IMR-90 (cell line): ENCODE measurements at regions not wholly inside any gene's neighbourhood (a gene's known extent, or its start where the extent isn't known, plus 50 kb on each side); places are given as distances from the start of the nearest gene placed in this dataset.

Experiments
- ATAC-seq: fragments of 200-7000 bp; cut with Tn5 transposase; 2 replicates; pipeline ENCODE4 v1.9.1; 2020; ENCODE audit warnings: low read depth, mild to moderate bottlenecking, moderate library complexity
- BruUV-seq: library from RNA; stranded (reverse); fragments of 400-500 nt; replicated peaks from 2 replicates; lab custom pipeline; 2021; lab: Mats Ljungman, UMichigan
- CTCF ChIA-PET: fragments of 300-600 bp; formaldehyde crosslinking; extraction: SDS; loops from one replicate; lab custom pipeline; 2021; ENCODE audit warnings: antibody characterized with exemption; lab: Yijun Ruan, JAX
- POLR2A ChIA-PET: fragments of 300-600 bp; sonication (Branson Sonifier 250); formaldehyde crosslinking; loops from one replicate; lab custom pipeline; 2022; ENCODE audit warnings: antibody characterized with exemption; ENCODE audit not compliant: unreplicated experiment; lab: Charles Lee
- DNase-seq: peaks from one replicate; pipeline ENCODE4 v3.0.0; 2013
- H2AFZ ChIP-seq: replicated peaks from 2 replicates; pipeline ENCODE3; 2013; ENCODE audit warnings: low read length, mild to moderate bottlenecking; ENCODE audit not compliant: poor library complexity
- H2AK5ac ChIP-seq: 2 replicates; pipeline ENCODE4 v1.6.1; 2013; ENCODE audit warnings: low read depth, low read length, inconsistent platforms
- H2AK9ac ChIP-seq: replicated peaks from 2 replicates; pipeline ENCODE3; 2013; ENCODE audit warnings: mild to moderate bottlenecking, low read depth, low read length, moderate library complexity; ENCODE audit not compliant: poor library complexity
- H2BK120ac ChIP-seq: 2 replicates; pipeline ENCODE4 v1.6.1; 2013; ENCODE audit warnings: low read depth, low read length, inconsistent platforms
- H2BK15ac ChIP-seq: 3 replicates; pipeline ENCODE4 v1.6.1; 2013; ENCODE audit warnings: low read depth, low read length, inconsistent platforms
- H2BK20ac ChIP-seq: 2 replicates; pipeline ENCODE4 v1.6.1; 2013; ENCODE audit warnings: low read depth, mild to moderate bottlenecking, inconsistent platforms, low read length, moderate library complexity
- H2BK5ac ChIP-seq: 2 replicates; pipeline ENCODE4 v1.6.1; 2013; ENCODE audit warnings: mild to moderate bottlenecking, low read depth, low read length, inconsistent platforms; ENCODE audit not compliant: poor library complexity, severe bottlenecking
- H3K14ac ChIP-seq: replicated peaks from 2 replicates; pipeline ENCODE4 v1.6.1; 2013; ENCODE audit warnings: low read depth, low read length, inconsistent platforms
- H3K18ac ChIP-seq: 2 replicates; pipeline ENCODE4 v1.6.1; 2013; ENCODE audit warnings: low read depth, low read length, control low read depth
- H3K23ac ChIP-seq: 2 replicates; pipeline ENCODE4 v1.6.1; 2013; ENCODE audit warnings: low read depth, low read length, inconsistent platforms
- H3K27ac ChIP-seq: 2 replicates; pipeline ENCODE4 v1.5.1; 2013; ENCODE audit warnings: mild to moderate bottlenecking, control low read depth, low read length; ENCODE audit not compliant: insufficient read depth
- H3K27me3 ChIP-seq: 2 replicates; pipeline ENCODE4 v1.6.1; 2013; ENCODE audit warnings: low read length; ENCODE audit not compliant: control insufficient read depth, insufficient read depth
- H3K36me3 ChIP-seq: 2 replicates; pipeline ENCODE4 v1.6.1; 2013; ENCODE audit warnings: low read length, mixed read lengths; ENCODE audit not compliant: control insufficient read depth, insufficient read depth
- H3K4ac ChIP-seq: 2 replicates; pipeline ENCODE4 v1.6.1; 2013; ENCODE audit warnings: low read depth, low read length, inconsistent platforms
- H3K4me1 ChIP-seq: 2 replicates; pipeline ENCODE4 v1.6.1; 2013; ENCODE audit warnings: low read length, mixed read lengths; ENCODE audit not compliant: control insufficient read depth, insufficient read depth
- H3K4me2 ChIP-seq: 2 replicates; pipeline ENCODE4 v1.6.1; 2013; ENCODE audit warnings: low read depth, mild to moderate bottlenecking, control low read depth, low read length, moderate library complexity
- H3K4me3 ChIP-seq: 2 replicates; pipeline ENCODE4 v1.5.1; 2013; ENCODE audit warnings: low read depth, mild to moderate bottlenecking, control low read depth, low read length, moderate library complexity; ENCODE audit not compliant: insufficient read depth
- H3K56ac ChIP-seq: 2 replicates; pipeline ENCODE4 v1.6.1; 2013; ENCODE audit warnings: low read length, inconsistent platforms; ENCODE audit not compliant: insufficient read depth; ENCODE audit errors: extremely low read depth
- H3K79me1 ChIP-seq, 2 experiments: 2 replicates each; pipeline ENCODE4 v1.6.1; 2013; ENCODE audit warnings: low read length in 2 of 2, inconsistent platforms in 1 of 2, low read depth in 1 of 2
- H3K9ac ChIP-seq: 2 replicates; pipeline ENCODE4 v1.6.1; 2013; ENCODE audit warnings: low read depth, low read length, control low read depth
- H3K9me1 ChIP-seq: 2 replicates; pipeline ENCODE4 v1.6.1; 2013; ENCODE audit warnings: low read length, inconsistent platforms; ENCODE audit not compliant: insufficient read depth
- H3K9me3 ChIP-seq: 2 replicates; pipeline ENCODE4 v1.6.1; 2013; ENCODE audit warnings: low read length; ENCODE audit not compliant: control insufficient read depth, insufficient read depth
- H4K20me1 ChIP-seq: 2 replicates; pipeline ENCODE4 v1.6.1; 2013; ENCODE audit warnings: low read length, inconsistent platforms; ENCODE audit not compliant: insufficient read depth
- H4K5ac ChIP-seq: 2 replicates; pipeline ENCODE4 v1.6.1; 2013; ENCODE audit warnings: mild to moderate bottlenecking, low read depth, low read length, control low read depth
- H4K8ac ChIP-seq, 2 experiments: 2 replicates each; pipeline ENCODE4 v1.6.1; 2013; ENCODE audit warnings: low read depth in 2 of 2, low read length in 2 of 2, control low read depth in 1 of 2, inconsistent platforms in 1 of 2
- H4K91ac ChIP-seq: 2 replicates; pipeline ENCODE4 v1.6.1; 2013; ENCODE audit warnings: low read depth, low read length, inconsistent platforms; ENCODE audit not compliant: insufficient read depth
- BHLHE40 ChIP-seq: fragments of 150-350 bp; IDR thresholded peaks from 2 replicates; pipeline ENCODE4 v1.6.1; 2016; ENCODE audit warnings: mild to moderate bottlenecking, low read depth, low read length
- CEBPB ChIP-seq: IDR thresholded peaks from 2 replicates; pipeline ENCODE4 v1.6.1; 2012; ENCODE audit warnings: low read depth, low read length, improper control_type of control experiment
- CHD1 ChIP-seq: IDR thresholded peaks from 2 replicates; pipeline ENCODE4 v1.6.1; 2012; ENCODE audit warnings: low read depth, low read length, improper control_type of control experiment
- FOS ChIP-seq: fragments of 150-350 bp; IDR thresholded peaks from 2 replicates; pipeline ENCODE4 v1.6.1; 2016; ENCODE audit warnings: low read depth, low read length
- MAFK ChIP-seq: IDR thresholded peaks from 2 replicates; pipeline ENCODE4 v1.6.1; 2012; ENCODE audit warnings: low read depth, low read length, improper control_type of control experiment
- MAZ ChIP-seq: IDR thresholded peaks from 2 replicates; pipeline ENCODE4 v1.6.1; 2012; ENCODE audit warnings: low read depth, mild to moderate bottlenecking, low read length, improper control_type of control experiment, moderate library complexity, borderline replicate concordance
- MXI1 ChIP-seq: IDR thresholded peaks from 2 replicates; pipeline ENCODE4 v1.6.1; 2012; ENCODE audit warnings: low read depth, mild to moderate bottlenecking, low read length, moderate library complexity, borderline replicate concordance
- NFE2L2 ChIP-seq: fragments of 150-350 bp; IDR thresholded peaks from 2 replicates; pipeline ENCODE4 v1.6.1; 2016; ENCODE audit warnings: low read depth, mild to moderate bottlenecking, low read length
- POLR2A ChIP-seq: IDR thresholded peaks from 2 replicates; pipeline ENCODE4 v1.6.1; 2012; ENCODE audit warnings: mild to moderate bottlenecking, low read depth, low read length
- RAD21 ChIP-seq: IDR thresholded peaks from 2 replicates; pipeline ENCODE4 v1.6.1; 2012; ENCODE audit warnings: low read length, improper control_type of control experiment
- RCOR1 ChIP-seq: IDR thresholded peaks from 2 replicates; pipeline ENCODE4 v1.6.1; 2012; ENCODE audit warnings: mild to moderate bottlenecking, low read length, improper control_type of control experiment; ENCODE audit not compliant: insufficient replicate concordance
- RFX5 ChIP-seq: IDR thresholded peaks from 2 replicates; pipeline ENCODE4 v1.8.0; 2012; ENCODE audit warnings: low read depth, mild to moderate bottlenecking, low read length, moderate library complexity
- SMC3 ChIP-seq: fragments of 150-350 bp; IDR thresholded peaks from 2 replicates; pipeline ENCODE4 v1.6.1; 2016; ENCODE audit warnings: low read depth, mild to moderate bottlenecking, antibody characterized with exemption, low read length, moderate library complexity
- WGBS, 2 experiments: methylation state at CpG; one replicate each; pipeline versions ENCODE4 v1.1.5 to v1.1.7; 2013; ENCODE audit warnings: missing lambda C conversion rate in 2 of 2; ENCODE audit not compliant: insufficient read length in 1 of 2; ENCODE audit errors: extremely low coverage in 2 of 2; 5-methylcytosine and 5-hydroxymethylcytosine counted together
- dilution Hi-C: fragments of 300-500 bp; cut with HindIII; formaldehyde crosslinking; loops from one replicate; pipeline ENCODE4 v1.14.3; 2018; ENCODE audit warnings: low sequenced_read_pairs; ENCODE audit not compliant: unreplicated experiment
- in situ Hi-C: fragments of 300-500 bp; cut with MboI; formaldehyde crosslinking; loops from 3 replicates; pipeline ENCODE4 v1.14.3; 2019; ENCODE audit warnings: low sequenced_read_pairs, inconsistent platforms, mixed read lengths
- intact Hi-C: fragments of 100-400 bp; cut with micrococcal nuclease; formaldehyde crosslinking; loops from 2 replicates; pipeline ENCODE4 v1.10.0; 2022
- TF ChIP-seq, protein P1 (sequence below): fragments of 150-350 bp; IDR thresholded peaks from 2 replicates; pipeline ENCODE4 v1.6.1; 2016; ENCODE audit warnings: low read depth, mild to moderate bottlenecking, low read length, moderate library complexity, borderline replicate concordance
- TF ChIP-seq, protein P2 (sequence below): conservative IDR thresholded peaks from 2 replicates; pipeline ENCODE4 v1.5.1; 2012; ENCODE audit warnings: mild to moderate bottlenecking, low read depth, low read length, improper control_type of control experiment
- TF ChIP-seq, protein P3 (sequence below): fragments of 150-350 bp; IDR thresholded peaks from 2 replicates; pipeline ENCODE4 v1.6.1; 2017; ENCODE audit warnings: mild to moderate bottlenecking, antibody characterized with exemption, low read length, low read depth

DNA sequence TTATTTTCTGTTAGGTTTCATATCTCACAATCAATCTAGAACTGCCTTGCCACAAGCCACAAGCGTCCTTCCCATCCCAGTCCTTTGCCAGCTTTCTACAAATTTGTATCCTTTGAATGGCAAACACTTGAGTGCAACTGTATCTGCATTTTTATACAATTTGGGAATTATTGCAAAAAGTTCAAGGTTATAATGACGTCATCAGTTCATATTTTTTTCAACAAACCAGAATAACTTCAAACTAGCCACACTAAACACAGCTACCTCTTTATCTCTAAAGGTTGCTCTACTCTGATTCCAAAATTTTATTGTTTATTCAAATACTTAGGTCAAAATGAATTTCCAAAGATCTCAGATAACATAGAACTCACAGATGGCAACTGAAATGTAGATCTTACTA lies 877.1 kb downstream of the TMEM182 start:
- H3K4me2 ChIP-seq: no peak overlapping the region
- no peak overlapping the region for H3K23ac ChIP-seq
- DNase-seq: no peak
- H2BK20ac ChIP-seq: no peak overlapping the region
- WGBS, 2 experiments: no CpG with 5 or more reads among the region's 2 CpGs
- H2AK9ac ChIP-seq: no peak overlapping the region
- no peak overlapping the region for H4K8ac ChIP-seq
- H3K4me1 ChIP-seq: no peaks in the 10 kb centered on the region
- no peaks in the 10 kb centered on the region for H3K9me1 ChIP-seq
- no TSS peak for BruUV-seq
- H4K91ac ChIP-seq: no peak overlapping the region
- no peak overlapping the region for H3K14ac ChIP-seq
- no peaks in the 10 kb centered on the region for H4K20me1 ChIP-seq
- CTCF ChIA-PET: no interaction called here
- H3K79me1 ChIP-seq: no peaks in the 10 kb centered on the region
- H3K4me3 ChIP-seq: no peak overlapping the region
- no peak overlapping the region for H2AK5ac ChIP-seq
- no peak overlapping the region for H3K27ac ChIP-seq
- H2BK5ac ChIP-seq: no peak overlapping the region
- H3K9ac ChIP-seq: no peak overlapping the region
- dilution Hi-C loops: no loop called here
- peaks cover 2% of the 10 kb centered on the region; the same call in 1 of the 2 replicates for H3K9me3 ChIP-seq
- no peak for ATAC-seq
- H4K5ac ChIP-seq: no peak overlapping the region
- POLR2A ChIA-PET: no interaction called here
- H2AFZ ChIP-seq: no peak overlapping the region
- H3K56ac ChIP-seq: no peak overlapping the region
- no peaks in the 10 kb centered on the region for H3K27me3 ChIP-seq
- in situ Hi-C loops: no loop called here
- H3K36me3 ChIP-seq: no peaks in the 10 kb centered on the region
- H3K18ac ChIP-seq: no peak overlapping the region
- no peak overlapping the region for H3K4ac ChIP-seq
- intact Hi-C loops: no loop called here
- TF ChIP-seq FOS (no peak), SMC3 (no peak), MXI1 (no peak), BHLHE40 (no peak), MAFK (no peak), POLR2A (no peak), RAD21 (no peak), RFX5 (no peak), MAZ (no peak), RCOR1 (no peak), CEBPB (no peak), NFE2L2 (no peak), CHD1 (no peak)
- TF ChIP-seq, protein P1, sequence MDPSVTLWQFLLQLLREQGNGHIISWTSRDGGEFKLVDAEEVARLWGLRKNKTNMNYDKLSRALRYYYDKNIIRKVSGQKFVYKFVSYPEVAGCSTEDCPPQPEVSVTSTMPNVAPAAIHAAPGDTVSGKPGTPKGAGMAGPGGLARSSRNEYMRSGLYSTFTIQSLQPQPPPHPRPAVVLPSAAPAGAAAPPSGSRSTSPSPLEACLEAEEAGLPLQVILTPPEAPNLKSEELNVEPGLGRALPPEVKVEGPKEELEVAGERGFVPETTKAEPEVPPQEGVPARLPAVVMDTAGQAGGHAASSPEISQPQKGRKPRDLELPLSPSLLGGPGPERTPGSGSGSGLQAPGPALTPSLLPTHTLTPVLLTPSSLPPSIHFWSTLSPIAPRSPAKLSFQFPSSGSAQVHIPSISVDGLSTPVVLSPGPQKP: no peak
- TF ChIP-seq, protein P2, sequence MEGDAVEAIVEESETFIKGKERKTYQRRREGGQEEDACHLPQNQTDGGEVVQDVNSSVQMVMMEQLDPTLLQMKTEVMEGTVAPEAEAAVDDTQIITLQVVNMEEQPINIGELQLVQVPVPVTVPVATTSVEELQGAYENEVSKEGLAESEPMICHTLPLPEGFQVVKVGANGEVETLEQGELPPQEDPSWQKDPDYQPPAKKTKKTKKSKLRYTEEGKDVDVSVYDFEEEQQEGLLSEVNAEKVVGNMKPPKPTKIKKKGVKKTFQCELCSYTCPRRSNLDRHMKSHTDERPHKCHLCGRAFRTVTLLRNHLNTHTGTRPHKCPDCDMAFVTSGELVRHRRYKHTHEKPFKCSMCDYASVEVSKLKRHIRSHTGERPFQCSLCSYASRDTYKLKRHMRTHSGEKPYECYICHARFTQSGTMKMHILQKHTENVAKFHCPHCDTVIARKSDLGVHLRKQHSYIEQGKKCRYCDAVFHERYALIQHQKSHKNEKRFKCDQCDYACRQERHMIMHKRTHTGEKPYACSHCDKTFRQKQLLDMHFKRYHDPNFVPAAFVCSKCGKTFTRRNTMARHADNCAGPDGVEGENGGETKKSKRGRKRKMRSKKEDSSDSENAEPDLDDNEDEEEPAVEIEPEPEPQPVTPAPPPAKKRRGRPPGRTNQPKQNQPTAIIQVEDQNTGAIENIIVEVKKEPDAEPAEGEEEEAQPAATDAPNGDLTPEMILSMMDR: no peak
- TF ChIP-seq, protein P3, sequence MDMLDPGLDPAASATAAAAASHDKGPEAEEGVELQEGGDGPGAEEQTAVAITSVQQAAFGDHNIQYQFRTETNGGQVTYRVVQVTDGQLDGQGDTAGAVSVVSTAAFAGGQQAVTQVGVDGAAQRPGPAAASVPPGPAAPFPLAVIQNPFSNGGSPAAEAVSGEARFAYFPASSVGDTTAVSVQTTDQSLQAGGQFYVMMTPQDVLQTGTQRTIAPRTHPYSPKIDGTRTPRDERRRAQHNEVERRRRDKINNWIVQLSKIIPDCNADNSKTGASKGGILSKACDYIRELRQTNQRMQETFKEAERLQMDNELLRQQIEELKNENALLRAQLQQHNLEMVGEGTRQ: no peak
- H2BK15ac ChIP-seq: no peak overlapping the region
- no peak overlapping the region for H2BK120ac ChIP-seq
